ENCODE measurements at regions not wholly inside any gene's neighbourhood (a gene's known extent, or its start where the extent isn't known, plus 50 kb on each side); places are given as distances from the start of the nearest gene placed in this dataset.

GRCh38 chr10:84890706-84891105 is 562.3 kb downstream of the CCSER2 start:
- TF ChIP-seq POLR2A (IDR thresholded peaks at IDR 0.05) = no peak
- TF ChIP-seq EP300 (IDR thresholded peaks at IDR 0.05) = no peak
